Neutrophil (primary cell): ENCODE measurements at regions not wholly inside any gene's neighbourhood (a gene's known extent, or its start where the extent isn't known, plus 50 kb on each side); places are given as distances from the start of the nearest gene placed in this dataset.

Source experiments
- H3K27ac ChIP-seq: fragments of 200-600 bp; sonication (generic); 2 replicates; pipeline ENCODE4 v1.5.1; 2016; ENCODE audit warnings: mild to moderate bottlenecking, moderate library complexity
- H3K27me3 ChIP-seq: fragments of 200-600 bp; sonication (generic); 2 replicates; pipeline ENCODE4 v1.6.0; 2016; ENCODE audit warnings: mild to moderate bottlenecking
- H3K36me3 ChIP-seq: fragments of 200-600 bp; sonication (generic); 2 replicates; pipeline ENCODE4 v1.5.1; 2017
- H3K4me1 ChIP-seq, 2 experiments: fragments of 200-600 bp in 1 of 2; sonication (generic) in 1 of 2; 1 replicate in 1 of 2; 2 replicates in 1 of 2; pipeline versions ENCODE4 v1.5.1 to v1.6.1; 2013 to 2016; ENCODE audit warnings: low read depth in 1 of 2, low read length in 1 of 2, mild to moderate bottlenecking in 1 of 2, moderate library complexity in 1 of 2; ENCODE audit not compliant: control insufficient read depth in 1 of 2, insufficient read depth in 1 of 2
- H3K4me3 ChIP-seq, 2 experiments: fragments of 200-600 bp in 1 of 2; sonication (generic) in 1 of 2; 1 replicate in 1 of 2; 2 replicates in 1 of 2; pipeline ENCODE4 v1.5.1; 2013 to 2016; ENCODE audit warnings: low read depth in 1 of 2, low read length in 1 of 2, mild to moderate bottlenecking in 1 of 2, moderate library complexity in 1 of 2
- H3K9me3 ChIP-seq: fragments of 200-600 bp; sonication (generic); 2 replicates; pipeline ENCODE4 v1.5.1; 2016
- CTCF ChIP-seq: fragments of 200-600 bp; sonication (generic); IDR thresholded peaks from 2 replicates; pipeline ENCODE4 v1.5.1; 2016; ENCODE audit warnings: antibody characterized with exemption

GRCh38 chr11:116390963-116391362, 381.8 kb downstream of the BUD13 start:
- no peaks in the 10 kb centered on the region for H3K27me3 ChIP-seq
- no peaks in the 10 kb centered on the region for H3K36me3 ChIP-seq
- H3K4me3 ChIP-seq, result no peak overlapping the region
- no peak overlapping the region for H3K27ac ChIP-seq
- no peaks in the 10 kb centered on the region for H3K9me3 ChIP-seq
- H3K4me1 ChIP-seq, result no peaks in the 10 kb centered on the region
- no peak for TF ChIP-seq CTCF

GRCh38 chr11:116388146-116388545, 384.6 kb downstream of the BUD13 start:
- Histone ChIP-seq H3K4me1 (no peaks in the 10 kb centered on the region), H3K36me3 (no peaks in the 10 kb centered on the region), H3K27ac (no peak overlapping the region), H3K27me3 (no peaks in the 10 kb centered on the region), H3K9me3 (no peaks in the 10 kb centered on the region), H3K4me3 (no peak overlapping the region)
- TF ChIP-seq CTCF, result no peak

GRCh38 chr11:116387641-116388040, 385.1 kb downstream of the BUD13 start:
- H3K36me3 ChIP-seq, result no peaks in the 10 kb centered on the region
- no peaks in the 10 kb centered on the region for H3K27me3 ChIP-seq
- no peaks in the 10 kb centered on the region for H3K4me1 ChIP-seq
- no peak overlapping the region for H3K4me3 ChIP-seq
- no peaks in the 10 kb centered on the region for H3K9me3 ChIP-seq
- no peak for TF ChIP-seq CTCF
- no peak overlapping the region for H3K27ac ChIP-seq

GRCh38 chr11:116386118-116386699, 386.6 kb downstream of the BUD13 start:
- Histone ChIP-seq H3K36me3 (no peaks in the 10 kb centered on the region), H3K9me3 (no peaks in the 10 kb centered on the region), H3K4me1 (no peaks in the 10 kb centered on the region), H3K27ac (no peak overlapping the region), H3K4me3 (no peak overlapping the region), H3K27me3 (no peaks in the 10 kb centered on the region)
- no peak for TF ChIP-seq CTCF

GRCh38 chr11:116384876-116385275, 387.9 kb downstream of the BUD13 start:
- Histone ChIP-seq H3K9me3 (no peaks in the 10 kb centered on the region), H3K4me3 (no peak overlapping the region), H3K27ac (no peak overlapping the region), H3K27me3 (no peaks in the 10 kb centered on the region), H3K36me3 (no peaks in the 10 kb centered on the region), H3K4me1 (no peaks in the 10 kb centered on the region)
- TF ChIP-seq CTCF, result no peak

GRCh38 chr11:116384407-116384806, 388.4 kb downstream of the BUD13 start:
- H3K4me3 ChIP-seq, result no peak overlapping the region
- H3K9me3 ChIP-seq, result no peaks in the 10 kb centered on the region
- no peaks in the 10 kb centered on the region for H3K27me3 ChIP-seq
- H3K4me1 ChIP-seq, result no peaks in the 10 kb centered on the region
- no peaks in the 10 kb centered on the region for H3K36me3 ChIP-seq
- TF ChIP-seq CTCF, result no peak
- H3K27ac ChIP-seq, result no peak overlapping the region
